Activated CD8-positive, alpha-beta memory T cell treated with anti-CD3 and anti-CD28 coated beads for 4 hours (primary cell): ENCODE measurements at regions not wholly inside any gene's neighbourhood (a gene's known extent, or its start where the extent isn't known, plus 50 kb on each side); places are given as distances from the start of the nearest gene placed in this dataset.

Experiments
- DNase-seq, 2 donors: peaks; one replicate each; pipeline ENCODE4 v3.0.0-alpha.2; 2020; ENCODE audit warnings: low read depth in 2 of 2

DNA sequence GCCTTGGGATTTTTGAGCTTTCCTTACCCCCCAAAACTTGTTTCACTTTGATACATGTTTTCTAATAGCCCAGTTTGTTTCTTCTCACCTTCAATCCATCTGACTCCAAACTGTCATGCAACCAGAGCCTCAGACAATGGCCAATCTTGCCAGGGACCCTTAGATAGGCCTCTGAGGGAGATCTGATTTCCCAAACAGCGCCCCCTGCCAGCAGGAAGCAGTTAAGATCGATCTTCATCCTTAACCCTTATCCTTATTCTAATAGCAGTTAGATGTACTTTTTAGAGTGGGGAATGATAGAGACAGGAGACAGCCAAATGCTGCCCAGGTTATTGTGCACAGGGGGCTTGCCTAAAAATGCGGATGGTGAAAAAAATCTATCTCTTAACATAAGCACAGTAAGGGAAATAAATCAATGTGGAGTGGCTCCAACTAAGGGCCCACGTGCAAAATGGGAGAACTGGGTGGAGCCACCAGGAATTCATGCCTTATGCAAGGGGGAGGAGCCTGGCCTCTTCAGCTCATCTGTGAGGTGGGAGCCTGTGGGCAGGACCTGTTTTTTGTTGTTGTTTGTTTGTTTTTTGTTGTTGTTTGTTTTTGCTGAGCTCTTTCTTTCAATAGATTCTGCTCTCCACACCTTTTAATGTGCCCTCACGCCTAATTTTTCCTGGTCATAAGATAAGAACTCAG is 833.6 kb upstream of the AGA start:
- DNase-seq: no peak

DNA sequence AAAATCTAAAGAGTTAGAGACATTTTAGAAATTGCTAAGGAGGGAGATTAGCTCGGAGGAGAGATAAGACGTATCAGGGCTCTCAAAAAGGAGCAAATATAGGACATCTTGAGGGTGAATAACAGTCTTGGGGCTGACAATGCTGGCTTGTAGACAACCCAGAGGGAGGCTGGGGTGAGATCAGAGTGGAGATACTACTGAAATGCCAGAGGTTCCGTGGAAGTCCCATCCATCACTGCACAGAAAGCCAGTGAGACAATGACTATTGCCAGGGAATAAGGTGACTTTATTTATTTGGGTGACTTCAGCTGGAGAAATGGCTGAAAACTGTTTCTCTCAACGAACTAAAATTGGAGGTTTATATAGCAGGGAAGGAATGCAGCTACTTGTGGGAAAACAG is 838.1 kb upstream of the AGA start:
- no peak for DNase-seq

DNA sequence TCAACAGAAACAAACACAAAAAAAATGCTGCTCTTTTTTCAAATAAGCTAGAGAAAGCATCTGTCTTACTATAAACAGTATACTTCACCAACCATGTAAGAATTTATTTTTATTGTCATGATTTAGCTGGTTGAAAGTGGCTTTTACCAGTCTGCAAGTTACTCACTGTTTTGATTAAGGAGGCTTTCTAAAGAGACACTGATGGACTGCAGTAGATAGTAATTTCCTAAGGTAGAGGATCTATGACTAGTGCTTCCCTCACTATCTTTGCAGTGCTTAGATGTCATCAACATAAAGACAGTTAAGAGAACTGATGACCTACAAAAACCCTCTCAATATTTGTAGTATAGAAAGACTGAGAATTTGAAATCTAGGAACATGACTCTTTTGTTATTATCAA is 846.2 kb upstream of the AGA start:
- no peak for DNase-seq

DNA sequence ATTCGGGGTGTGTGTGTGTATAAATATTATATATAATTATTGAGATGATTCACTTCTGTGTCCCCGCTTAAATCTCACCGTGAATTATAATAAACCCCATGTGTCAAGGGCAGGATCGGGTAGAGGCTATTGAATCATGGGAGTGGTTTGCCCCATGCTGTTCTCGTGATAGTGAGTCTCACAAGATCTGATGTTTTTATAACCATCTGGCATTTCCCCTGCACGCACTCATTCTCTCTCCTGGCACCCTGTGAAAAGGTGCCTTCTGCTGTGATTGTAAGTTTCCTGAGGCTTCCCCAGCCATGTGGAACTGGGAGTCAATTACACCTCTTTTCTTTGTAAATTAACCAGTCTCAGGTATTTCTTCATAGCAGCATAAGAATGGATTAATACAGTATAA is 851.4 kb upstream of the AGA start:
- DNase-seq: no peak

DNA sequence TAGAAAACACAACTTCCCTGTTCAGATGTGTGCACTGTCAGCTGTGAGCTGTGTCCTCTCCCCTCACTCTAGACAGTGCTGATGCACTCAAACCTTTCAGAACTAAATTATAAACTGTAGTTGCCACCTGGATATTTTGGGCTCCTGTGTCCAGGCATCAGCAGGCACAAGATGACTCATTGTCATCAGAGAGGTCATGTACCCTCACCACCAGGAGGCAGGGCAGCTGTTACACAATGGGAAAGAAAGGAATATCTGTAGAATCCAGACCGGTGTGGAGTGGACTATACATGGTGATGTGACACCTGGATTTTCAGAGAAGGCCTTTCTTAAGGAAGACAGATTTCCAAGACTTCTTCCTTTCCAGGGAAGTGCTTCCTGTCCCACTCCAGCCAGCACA is 854.4 kb upstream of the AGA start:
- DNase-seq: no peak

DNA sequence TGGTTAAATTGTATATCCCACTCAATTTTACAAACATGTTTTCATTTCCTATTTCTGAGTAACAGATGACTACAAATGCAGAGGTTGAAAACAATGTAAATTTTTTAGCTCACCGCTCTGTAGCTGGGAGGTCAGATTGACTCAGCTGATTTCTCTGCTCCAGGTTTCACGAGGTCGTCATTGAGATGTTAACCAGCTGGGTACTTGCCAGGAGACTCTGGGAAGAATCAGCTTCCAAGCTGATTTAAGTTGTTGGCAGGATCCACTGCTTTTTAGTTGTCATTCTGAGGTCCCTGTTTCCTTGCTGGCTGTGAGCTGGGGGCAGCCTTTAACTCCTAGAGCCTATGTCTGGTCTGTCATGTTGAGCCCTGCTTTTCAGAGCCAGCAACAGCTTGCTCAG is 864.3 kb upstream of the AGA start:
- no peak for DNase-seq

DNA sequence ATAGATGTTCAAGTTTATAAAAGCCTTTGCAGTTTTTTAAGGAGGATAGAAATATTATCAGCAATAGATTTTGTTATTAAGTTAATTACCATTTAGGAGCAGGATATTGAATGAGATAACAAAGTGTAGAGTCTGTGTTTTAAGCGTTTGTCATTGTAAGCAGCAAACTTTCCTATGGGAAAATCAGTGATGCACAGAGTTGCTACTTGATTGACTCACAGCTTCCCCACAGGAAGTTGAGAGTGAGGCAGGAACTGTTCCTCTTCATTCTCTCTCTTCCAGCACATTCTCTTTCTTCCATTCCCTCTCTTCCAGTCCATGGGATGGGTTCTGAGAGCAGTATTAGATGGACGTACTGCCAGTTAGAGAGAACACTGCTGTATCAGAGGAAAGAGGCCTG is 867.7 kb upstream of the AGA start:
- DNase-seq: no peak

DNA sequence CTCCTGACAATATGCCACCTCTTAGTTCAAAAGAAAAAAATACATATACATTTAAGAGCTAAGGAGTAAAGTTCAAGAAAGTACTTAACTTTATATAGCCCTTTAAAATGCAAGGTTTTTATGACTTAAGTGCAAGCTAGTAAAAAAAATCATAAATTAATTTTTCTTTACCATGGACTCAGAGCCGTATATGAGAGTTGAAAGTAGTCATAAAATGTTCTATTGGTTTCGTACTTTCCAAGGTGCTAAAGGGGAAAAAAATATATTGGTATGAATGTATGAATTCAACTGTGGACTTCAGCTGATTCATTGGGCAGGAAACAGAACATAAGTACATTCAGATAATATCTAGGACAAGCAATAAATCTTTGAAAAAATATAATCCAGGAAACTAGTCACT is 869.8 kb upstream of the AGA start:
- no peak for DNase-seq

DNA sequence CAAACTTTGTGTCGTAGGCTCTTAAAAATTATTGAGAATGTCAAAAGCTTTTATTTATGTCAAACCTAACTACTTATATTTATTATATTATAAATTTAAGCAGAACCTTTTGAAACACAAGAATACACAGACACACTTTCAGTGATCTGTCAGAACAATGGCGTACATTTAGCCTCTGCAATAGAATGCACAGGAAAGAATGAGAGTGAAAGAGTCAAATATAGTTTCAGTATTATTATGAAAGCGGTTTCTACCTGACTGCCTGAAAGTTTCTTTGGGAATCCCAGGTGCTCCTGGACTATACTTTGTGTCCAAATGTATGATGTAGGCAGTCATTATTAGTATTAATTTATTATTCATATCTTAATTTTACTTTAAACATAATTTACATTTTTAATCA is 872.0 kb upstream of the AGA start:
- no peak for DNase-seq

DNA sequence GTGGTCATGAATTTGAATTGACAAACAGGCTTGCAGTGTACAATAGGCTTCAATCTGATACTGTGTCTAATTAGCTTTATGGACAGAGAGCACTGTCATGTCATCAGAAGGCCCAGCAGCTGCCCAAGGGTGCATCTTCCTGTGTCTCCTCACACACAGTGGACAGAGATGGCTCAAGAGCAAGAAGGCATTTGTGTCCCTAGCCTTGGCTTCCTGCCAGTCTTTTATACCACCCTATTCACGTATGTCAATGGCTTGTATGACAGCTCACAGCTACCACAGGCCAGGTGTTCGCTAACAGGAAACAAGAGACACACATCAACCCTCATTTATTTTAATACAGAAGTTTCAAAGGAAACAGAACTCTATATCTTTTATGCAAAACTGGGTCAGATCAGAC is 874.0 kb upstream of the AGA start:
- DNase-seq: no peak

DNA sequence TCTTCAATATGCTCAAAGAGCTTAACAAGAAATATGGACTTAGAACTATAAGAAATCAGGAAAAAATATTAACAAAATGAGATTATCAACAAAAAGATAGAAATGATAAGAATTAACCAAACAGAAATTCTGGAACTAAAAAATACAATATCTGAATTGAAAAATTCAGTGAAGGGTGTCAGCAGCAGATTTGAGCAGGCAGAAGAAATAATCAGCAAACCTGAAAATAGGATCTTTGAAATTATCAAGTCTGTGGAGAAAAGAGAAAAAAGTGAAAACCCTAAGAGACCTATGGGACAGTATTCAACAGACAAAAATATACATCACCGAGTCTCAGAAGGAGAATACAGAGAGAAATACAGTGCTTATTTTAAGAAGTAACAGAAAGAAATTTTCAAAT is 877.8 kb upstream of the AGA start:
- DNase-seq: no peak

DNA sequence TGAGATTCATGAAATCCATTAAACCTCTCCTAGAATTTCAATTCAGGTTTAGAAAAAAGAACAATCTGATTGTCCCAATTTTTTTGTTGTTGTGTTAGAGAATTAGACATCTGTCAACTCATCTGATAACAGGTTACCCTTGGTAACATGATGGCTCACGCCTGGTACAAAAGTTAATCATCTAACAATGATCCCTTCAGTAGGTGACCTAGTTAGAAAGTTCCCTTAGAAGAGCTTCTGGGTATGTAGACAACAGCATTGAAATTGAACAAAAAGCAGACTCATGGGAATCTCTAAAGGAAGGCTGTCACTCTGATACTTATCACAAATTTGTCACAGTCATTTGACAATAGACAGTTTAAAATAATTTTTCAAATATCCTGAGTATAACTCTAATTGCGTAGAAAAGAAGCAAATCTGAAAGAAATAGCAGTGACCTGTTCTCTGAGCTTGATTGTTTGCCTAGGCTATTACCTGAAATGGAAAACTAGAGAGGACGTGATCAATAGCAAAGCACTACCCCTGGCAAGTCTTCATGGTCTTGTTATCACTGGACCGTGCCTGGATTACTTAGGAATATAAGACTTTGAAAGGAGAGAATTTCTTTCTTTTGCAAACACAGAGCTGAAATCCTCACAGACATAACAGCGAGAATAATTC is 880.4 kb upstream of the AGA start:
- no peak for DNase-seq

DNA sequence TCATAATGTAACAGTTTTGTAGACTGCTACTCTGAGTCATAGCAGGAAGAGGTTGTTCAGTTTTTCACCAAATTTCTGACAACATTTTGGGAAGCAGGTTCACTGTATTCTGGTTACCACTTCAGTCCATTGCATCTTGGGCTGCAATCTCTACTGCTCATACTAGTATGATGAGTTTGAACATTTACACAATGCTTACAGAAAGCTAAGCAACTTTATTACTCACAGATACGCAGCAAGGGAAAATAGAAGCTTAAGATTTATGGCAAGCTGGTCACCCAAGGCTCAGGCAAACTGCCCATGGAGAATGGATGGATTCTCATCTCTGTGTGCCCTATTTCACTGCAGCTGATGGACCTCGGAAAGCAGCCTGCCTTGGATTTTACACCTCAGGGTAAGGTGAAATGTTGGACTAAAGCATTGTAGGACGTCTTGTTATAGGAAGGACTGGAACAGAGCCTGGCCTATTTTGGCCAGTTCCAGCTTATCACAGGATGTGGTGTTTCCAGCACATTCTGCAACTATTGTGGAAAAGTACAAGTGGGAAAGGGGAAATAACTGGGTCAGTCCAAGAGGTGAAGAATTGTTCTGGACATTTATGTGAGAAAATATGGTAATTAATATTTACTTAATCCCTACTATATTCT is 887.1 kb upstream of the AGA start:
- no peak for DNase-seq

DNA sequence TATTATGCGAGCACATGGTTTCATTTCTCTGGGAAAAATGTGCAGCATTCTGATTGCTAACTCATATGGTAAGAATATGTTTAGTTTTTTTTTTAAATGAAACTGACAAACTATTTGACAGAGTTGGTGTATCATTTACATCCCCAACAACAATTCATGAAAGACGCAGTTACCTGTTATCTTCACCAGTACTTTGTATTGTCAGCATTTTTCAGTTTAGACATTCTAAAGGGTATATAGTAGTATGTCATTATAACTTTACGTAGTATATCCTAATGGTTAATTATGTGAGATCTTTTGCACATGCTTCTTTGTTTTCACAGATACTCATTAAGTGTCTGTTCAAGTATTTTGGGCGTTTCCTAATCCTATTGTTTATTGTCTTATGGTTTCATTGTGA is 891.1 kb upstream of the AGA start:
- DNase-seq: no peak

DNA sequence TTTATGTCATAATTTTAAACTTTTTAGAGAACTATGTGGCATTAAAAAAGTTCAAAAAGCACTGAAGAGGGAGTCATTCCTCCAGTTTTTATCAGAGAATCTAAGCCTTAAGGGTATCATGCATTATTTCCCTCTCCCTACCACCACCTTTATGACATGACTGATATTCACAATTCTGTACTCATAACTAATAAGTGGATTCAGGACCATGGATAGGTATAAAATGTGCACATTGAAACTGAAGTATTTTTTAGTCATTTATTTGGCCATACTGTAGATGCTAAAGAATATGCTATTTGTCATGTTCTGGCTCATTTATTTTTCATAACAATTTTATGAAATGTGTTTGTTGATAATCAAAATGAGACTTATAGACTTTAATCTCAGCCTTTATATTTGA is 897.5 kb upstream of the AGA start:
- DNase-seq: no peak

DNA sequence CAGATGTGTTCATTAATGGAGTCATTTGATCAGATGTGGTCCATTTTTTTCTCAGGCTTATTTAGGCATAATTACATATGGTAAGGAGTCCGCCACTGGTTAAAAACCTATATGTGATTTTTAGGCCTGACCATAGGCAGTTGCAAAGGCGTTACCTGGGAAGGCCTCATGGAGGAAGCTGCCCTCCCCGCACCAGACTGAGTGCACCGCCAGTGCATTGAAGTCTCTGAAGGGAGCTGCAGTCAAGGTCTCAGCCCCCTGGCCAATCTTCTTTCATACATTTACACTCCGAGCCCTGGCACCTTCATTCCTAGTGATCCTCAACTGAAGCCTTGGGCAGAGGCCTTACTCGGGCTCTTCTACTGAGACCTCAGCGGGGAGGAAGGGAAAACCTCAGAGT is 898.2 kb upstream of the AGA start:
- no peak for DNase-seq

DNA sequence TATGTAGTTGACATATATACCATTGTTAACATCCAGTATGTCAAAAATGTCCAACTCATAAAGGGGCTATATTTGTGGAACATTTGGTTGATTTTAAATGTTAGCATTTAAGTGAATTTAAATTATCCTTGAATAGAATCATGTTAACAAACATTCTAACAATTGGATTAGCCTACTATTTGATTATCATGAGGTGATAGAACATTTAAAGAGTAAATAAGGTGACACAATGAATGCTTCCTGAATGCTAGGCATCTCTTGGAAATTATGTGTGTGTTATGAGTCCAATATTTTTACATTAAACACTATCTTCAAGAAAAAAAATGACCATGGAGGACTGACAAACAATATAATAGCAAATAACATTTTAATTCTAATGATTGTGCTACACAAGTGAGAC is 901.9 kb upstream of the AGA start:
- no peak for DNase-seq

DNA sequence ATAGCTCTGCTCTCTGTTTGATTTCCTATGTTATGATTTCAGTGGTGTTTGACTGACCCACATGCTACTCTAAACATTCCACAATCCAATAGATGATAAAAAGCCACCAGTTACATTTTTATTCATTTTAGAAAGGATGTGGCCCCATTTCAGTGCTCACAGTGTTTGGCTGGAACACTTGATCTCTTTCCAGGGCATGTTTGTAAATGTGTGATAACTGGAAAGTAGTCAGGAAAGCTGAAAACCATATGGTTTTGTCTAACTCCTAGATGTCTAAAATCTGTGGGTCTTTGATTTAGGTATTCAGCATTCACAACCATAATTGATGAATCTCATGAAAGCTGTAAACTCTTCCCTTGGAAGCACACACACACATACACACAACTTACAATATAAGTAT is 904.9 kb upstream of the AGA start:
- no peak for DNase-seq

DNA sequence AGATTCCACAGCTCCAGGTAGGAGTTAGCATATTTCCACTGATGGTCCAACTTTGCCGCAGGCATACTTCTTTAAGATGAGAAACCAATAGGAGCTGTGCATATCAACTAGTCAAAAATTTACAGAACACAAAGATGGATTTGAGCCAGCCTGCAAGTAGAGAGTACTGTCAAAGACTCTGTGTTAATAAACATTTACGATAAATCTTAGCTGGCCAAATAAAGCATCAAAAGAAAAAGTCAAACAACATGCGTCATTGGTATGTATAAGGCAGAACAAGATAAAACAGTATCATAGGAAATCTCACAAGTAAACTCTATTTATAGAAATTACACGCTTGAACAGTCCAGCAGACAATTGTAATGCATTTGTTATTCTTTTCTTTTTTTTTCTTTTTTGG is 907.4 kb upstream of the AGA start:
- no peak for DNase-seq

DNA sequence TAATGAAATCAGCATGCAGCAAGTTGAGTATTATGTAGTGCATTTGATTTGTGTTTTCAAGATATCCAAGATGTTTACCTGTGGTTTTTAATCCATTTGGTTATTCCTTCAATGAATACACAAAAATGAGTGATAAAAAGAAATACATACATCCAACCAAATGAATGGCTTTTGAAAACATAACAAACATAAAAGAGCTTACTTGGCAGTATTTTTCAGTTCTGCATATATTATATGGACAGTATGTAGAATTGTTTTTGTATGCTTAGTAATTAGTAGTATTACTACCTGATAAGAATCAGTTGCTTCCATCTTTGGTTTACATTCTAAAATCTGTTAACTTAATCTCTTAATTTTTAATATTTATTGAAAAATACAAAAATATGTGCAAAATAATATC is 908.9 kb upstream of the AGA start:
- DNase-seq: no peak

DNA sequence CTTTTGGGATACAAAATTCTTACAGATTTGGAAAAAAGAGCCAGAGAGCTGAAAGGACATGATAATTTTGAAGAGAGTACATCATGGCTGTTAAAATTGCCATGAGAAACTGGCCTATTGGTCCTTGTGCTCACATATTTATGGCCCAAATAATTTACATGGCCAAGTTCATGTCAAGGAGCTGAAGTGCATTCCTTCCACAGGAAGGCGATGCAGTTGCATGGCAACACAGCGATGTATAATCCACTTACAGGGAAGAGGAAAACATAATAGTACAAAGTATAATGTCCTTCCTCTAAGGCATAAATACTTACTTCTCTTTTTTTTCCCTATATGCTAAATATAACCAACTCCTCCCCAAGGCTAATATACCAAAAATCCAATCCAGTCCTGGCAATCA is 914.5 kb upstream of the AGA start:
- DNase-seq: no peak

DNA sequence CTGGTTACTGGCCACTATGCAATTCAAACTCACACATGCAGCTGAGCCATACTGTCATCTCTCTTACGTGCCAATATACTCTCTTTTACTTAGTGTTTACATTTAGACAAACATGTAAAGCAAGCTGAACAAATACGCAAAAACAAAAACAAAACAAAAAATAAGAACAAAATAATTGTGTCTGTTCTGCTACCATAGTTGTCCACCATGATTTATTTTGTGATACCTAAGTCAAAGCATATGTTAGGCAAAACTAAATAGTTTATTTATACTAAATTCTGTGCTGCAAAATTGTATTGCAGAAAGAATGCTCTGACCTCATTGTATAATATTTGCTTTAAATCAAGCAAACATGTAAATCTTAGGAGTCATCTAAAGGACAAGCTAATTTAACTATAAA is 943.2 kb upstream of the AGA start:
- no peak for DNase-seq

DNA sequence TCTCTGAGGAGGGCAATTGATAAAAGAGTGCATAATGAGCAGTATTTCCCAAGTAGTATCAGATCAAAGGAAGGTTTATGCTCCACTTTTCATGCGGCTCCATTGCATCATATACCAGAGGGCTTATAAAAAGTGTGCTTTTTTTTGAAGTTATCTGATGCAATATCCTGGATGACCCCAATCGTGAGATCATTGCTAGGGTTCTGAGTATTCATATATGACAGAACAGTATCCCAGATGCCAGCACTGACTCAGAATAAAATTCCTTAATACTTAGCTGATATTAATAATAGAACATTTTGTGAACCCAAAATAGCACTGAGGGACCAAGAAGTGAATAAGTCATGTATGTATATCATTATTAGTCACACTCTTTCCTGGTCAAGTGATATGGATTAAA is 945.5 kb upstream of the AGA start:
- no peak for DNase-seq

DNA sequence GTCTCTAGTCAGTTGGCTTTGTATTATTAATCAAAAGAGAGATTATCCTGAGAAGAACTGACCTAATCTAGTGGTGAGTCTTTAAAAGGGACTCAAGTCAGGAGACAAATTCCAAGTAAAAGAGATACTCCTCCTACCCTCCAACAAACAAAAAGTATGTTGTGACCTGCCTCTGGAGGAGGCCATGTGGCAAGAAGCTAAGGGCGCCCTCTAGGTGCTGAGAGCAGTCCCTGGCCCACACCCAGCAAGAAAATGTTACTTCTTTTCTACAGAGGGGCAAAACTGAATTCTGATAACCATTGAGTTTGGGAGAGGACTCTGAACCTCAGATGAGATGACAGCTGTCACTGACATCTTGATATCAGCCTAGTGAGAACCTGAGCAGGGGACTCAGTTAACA is 953.6 kb upstream of the AGA start:
- DNase-seq: no peak
